ENCODE measurements at regions not wholly inside any gene's neighbourhood (a gene's known extent, or its start where the extent isn't known, plus 50 kb on each side); places are given as distances from the start of the nearest gene placed in this dataset.

- TF ChIP-seq, protein P1, sequence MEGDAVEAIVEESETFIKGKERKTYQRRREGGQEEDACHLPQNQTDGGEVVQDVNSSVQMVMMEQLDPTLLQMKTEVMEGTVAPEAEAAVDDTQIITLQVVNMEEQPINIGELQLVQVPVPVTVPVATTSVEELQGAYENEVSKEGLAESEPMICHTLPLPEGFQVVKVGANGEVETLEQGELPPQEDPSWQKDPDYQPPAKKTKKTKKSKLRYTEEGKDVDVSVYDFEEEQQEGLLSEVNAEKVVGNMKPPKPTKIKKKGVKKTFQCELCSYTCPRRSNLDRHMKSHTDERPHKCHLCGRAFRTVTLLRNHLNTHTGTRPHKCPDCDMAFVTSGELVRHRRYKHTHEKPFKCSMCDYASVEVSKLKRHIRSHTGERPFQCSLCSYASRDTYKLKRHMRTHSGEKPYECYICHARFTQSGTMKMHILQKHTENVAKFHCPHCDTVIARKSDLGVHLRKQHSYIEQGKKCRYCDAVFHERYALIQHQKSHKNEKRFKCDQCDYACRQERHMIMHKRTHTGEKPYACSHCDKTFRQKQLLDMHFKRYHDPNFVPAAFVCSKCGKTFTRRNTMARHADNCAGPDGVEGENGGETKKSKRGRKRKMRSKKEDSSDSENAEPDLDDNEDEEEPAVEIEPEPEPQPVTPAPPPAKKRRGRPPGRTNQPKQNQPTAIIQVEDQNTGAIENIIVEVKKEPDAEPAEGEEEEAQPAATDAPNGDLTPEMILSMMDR (IDR thresholded peaks at IDR 0.05; ENCODE audit: low read depth, low read length, missing input control): no peak
- TF ChIP-seq MAX (IDR thresholded peaks at IDR 0.05) (no peak), ATF3 (IDR thresholded peaks at IDR 0.05) (no peak), RAD21 (IDR thresholded peaks at IDR 0.05) (no peak), EGR1 (IDR thresholded peaks at IDR 0.05; ENCODE audit: low read depth in 2 of 2) (no peak), GABPA (IDR thresholded peaks at IDR 0.05 in 1 of 2, conservative IDR thresholded peaks at IDR 0.05 in 1 of 2) (no peak), RXRA (IDR thresholded peaks at IDR 0.05) (no peak), TAF1 (conservative IDR thresholded peaks at IDR 0.05) (no peak), ZBTB33 (IDR thresholded peaks at IDR 0.05) (no peak), FOXA1 (IDR thresholded peaks at IDR 0.05) (no peak)
- TF ChIP-seq, protein P2, sequence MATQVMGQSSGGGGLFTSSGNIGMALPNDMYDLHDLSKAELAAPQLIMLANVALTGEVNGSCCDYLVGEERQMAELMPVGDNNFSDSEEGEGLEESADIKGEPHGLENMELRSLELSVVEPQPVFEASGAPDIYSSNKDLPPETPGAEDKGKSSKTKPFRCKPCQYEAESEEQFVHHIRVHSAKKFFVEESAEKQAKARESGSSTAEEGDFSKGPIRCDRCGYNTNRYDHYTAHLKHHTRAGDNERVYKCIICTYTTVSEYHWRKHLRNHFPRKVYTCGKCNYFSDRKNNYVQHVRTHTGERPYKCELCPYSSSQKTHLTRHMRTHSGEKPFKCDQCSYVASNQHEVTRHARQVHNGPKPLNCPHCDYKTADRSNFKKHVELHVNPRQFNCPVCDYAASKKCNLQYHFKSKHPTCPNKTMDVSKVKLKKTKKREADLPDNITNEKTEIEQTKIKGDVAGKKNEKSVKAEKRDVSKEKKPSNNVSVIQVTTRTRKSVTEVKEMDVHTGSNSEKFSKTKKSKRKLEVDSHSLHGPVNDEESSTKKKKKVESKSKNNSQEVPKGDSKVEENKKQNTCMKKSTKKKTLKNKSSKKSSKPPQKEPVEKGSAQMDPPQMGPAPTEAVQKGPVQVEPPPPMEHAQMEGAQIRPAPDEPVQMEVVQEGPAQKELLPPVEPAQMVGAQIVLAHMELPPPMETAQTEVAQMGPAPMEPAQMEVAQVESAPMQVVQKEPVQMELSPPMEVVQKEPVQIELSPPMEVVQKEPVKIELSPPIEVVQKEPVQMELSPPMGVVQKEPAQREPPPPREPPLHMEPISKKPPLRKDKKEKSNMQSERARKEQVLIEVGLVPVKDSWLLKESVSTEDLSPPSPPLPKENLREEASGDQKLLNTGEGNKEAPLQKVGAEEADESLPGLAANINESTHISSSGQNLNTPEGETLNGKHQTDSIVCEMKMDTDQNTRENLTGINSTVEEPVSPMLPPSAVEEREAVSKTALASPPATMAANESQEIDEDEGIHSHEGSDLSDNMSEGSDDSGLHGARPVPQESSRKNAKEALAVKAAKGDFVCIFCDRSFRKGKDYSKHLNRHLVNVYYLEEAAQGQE (IDR thresholded peaks at IDR 0.05): no peak
These were observed 329.1 kb downstream of the SATB2 start for GRCh38 chr2:199128476-199129229.

Data from liver (tissue), 3 donors.